Activated T-cell treated with anti-CD3 and anti-CD28 coated beads, Interleukin-2, amount 50 U/mL, for 4 hours (primary cell): ENCODE measurements at regions not wholly inside any gene's neighbourhood (a gene's known extent, or its start where the extent isn't known, plus 50 kb on each side); places are given as distances from the start of the nearest gene placed in this dataset.

Experiments used
- ATAC-seq, 2 donors: fragments of 200-7000 bp; cut with Tn5 transposase; one replicate each; pipeline ENCODE4 v1.10.0; 2021
- DNase-seq: peaks from one replicate; pipeline ENCODE4 v3.0.0-alpha.2; 2020
- H3K27me3 Mint-ChIP-seq: one replicate; pipeline ENCODE4 v1.8.0; 2021; ENCODE audit warnings: low read depth, mixed read lengths
- H3K36me3 Mint-ChIP-seq: one replicate; pipeline ENCODE4 v1.8.0; 2022; ENCODE audit warnings: mixed read lengths; ENCODE audit not compliant: insufficient read depth
- H3K4me1 Mint-ChIP-seq: one replicate; pipeline ENCODE4 v1.8.0; 2021; ENCODE audit warnings: low read depth, mixed read lengths
- H3K4me3 Mint-ChIP-seq: one replicate; pipeline ENCODE4 v1.8.0; 2021; ENCODE audit warnings: mild to moderate bottlenecking, moderate library complexity, mixed read lengths
- H3K9me3 Mint-ChIP-seq: one replicate; pipeline ENCODE4 v1.8.0; 2021; ENCODE audit warnings: mixed read lengths

- no peaks in the 10 kb centered on the region for H3K9me3 Mint-ChIP-seq
- H3K36me3 Mint-ChIP-seq: no peaks in the 10 kb centered on the region
- ATAC-seq (no peak), DNase-seq (no peak)
- H3K4me3 Mint-ChIP-seq: no peak overlapping the region
- no peaks in the 10 kb centered on the region for H3K4me1 Mint-ChIP-seq
- H3K27me3 Mint-ChIP-seq: no peaks in the 10 kb centered on the region
Observed at GRCh38 chr22:27480487-27480886, 321.1 kb downstream of the MN1 start.

DNA sequence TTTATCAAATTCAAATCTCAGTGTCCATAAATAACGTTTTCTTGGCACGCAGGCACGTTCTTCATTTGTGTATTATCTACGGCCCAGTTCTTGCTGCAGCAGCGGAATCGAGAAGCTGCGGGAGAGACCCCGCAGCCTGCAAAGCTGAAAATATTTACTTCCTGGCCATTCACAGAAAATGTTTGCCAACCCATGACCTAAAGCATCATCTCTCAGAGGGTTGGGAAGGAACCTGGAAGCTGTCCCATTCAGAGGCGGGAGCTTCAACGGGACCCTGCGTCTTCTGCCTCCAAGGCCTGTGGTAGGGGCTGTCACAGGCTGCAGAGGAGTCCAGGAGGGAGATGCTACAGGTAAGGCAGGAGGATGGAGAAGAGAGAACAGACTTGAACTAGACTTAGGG is 319.2 kb downstream of the MN1 start:
- DNase-seq: no peak
- Mint-ChIP-seq H3K9me3 (no peaks in the 10 kb centered on the region), H3K36me3 (no peaks in the 10 kb centered on the region), H3K4me3 (no peak overlapping the region), H3K27me3 (no peaks in the 10 kb centered on the region), H3K4me1 (no peaks in the 10 kb centered on the region)
- ATAC-seq: no peak

GRCh38 chr22:27483095-27483785 is 318.3 kb downstream of the MN1 start:
- H3K27me3 Mint-ChIP-seq: no peaks in the 10 kb centered on the region
- ATAC-seq (no peak), DNase-seq (no peak)
- no peaks in the 10 kb centered on the region for H3K36me3 Mint-ChIP-seq
- H3K4me3 Mint-ChIP-seq: no peak overlapping the region
- H3K9me3 Mint-ChIP-seq: no peaks in the 10 kb centered on the region
- no peaks in the 10 kb centered on the region for H3K4me1 Mint-ChIP-seq

- no peaks in the 10 kb centered on the region for H3K27me3 Mint-ChIP-seq
- H3K36me3 Mint-ChIP-seq: no peaks in the 10 kb centered on the region
- ATAC-seq (no peak), DNase-seq (no peak)
- H3K9me3 Mint-ChIP-seq: no peaks in the 10 kb centered on the region
- no peaks in the 10 kb centered on the region for H3K4me1 Mint-ChIP-seq
- H3K4me3 Mint-ChIP-seq: no peak overlapping the region
Observed at GRCh38 chr22:27485842-27486241, 315.7 kb downstream of the MN1 start.

GRCh38 chr22:27487600-27488452 is 313.7 kb downstream of the MN1 start:
- H3K27me3 Mint-ChIP-seq: no peaks in the 10 kb centered on the region
- H3K36me3 Mint-ChIP-seq: no peaks in the 10 kb centered on the region
- no peak for DNase-seq
- H3K9me3 Mint-ChIP-seq: peaks cover 15% of the 10 kb centered on the region
- ATAC-seq: no peak
- H3K4me3 Mint-ChIP-seq: no peak overlapping the region
- H3K4me1 Mint-ChIP-seq: no peaks in the 10 kb centered on the region

DNA sequence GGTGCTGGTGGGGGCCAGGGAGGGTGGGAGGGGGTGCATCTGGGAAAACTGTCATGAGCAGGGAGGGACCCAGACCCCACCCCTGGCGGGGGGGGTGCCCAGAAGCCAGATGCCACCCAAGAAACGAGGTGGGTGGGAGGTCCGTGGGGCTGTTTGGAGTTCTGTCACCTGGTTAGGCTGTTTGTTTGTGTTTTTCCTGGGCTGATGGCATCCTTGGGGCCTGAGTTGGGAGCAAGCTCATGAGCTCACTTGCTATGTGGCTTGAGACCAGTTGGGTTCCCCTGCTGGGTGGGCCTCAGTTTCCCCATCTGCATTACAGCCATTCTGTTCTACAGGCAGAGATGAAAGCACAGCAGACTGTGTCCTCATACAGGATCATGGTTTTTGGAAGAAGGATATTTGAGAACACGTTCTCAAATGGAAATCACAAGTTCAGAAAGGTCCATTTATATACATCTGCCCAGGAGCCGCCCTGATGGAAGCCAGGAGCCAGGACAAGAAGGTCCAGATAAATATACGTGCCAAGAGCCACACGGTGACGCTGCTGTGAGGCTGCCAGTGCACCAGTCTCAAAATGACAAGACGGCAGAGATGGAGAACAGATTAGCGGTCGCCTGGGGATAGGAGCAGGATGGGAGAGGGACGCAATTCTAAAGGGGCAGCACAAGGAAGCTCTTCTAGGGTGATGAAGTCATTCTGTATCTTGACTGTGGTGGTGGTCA is 312.9 kb downstream of the MN1 start:
- ATAC-seq (no peak), DNase-seq (no peak)
- Mint-ChIP-seq H3K36me3 (no peaks in the 10 kb centered on the region), H3K9me3 (peaks cover 17% of the 10 kb centered on the region), H3K4me1 (no peaks in the 10 kb centered on the region), H3K27me3 (no peaks in the 10 kb centered on the region), H3K4me3 (no peak overlapping the region)

DNA sequence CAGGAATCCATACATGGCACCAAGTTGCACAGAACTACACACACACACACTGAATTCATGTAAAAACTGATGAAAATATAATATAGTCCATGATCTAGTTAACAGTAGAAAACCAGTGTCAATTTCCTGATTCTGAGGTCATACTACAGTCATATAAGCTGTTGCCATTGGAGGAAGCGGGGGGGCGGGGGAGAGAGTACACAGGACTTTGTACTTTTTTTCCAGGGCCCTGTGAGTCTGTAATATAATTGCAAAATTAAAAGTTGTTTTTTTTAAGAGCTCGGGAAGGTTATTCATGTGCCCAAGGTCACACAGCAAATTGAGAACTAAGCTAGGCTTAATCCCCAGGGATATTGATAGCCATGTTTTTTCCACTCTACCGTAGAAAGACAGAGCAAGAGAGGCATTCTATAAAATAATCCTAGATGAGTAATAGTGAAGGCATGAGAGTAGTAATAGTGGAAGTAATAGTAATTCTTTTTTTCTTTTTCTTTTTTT is 312.3 kb downstream of the MN1 start:
- Mint-ChIP-seq H3K27me3 (no peaks in the 10 kb centered on the region), H3K4me3 (no peak overlapping the region), H3K4me1 (no peaks in the 10 kb centered on the region), H3K36me3 (no peaks in the 10 kb centered on the region), H3K9me3 (peaks cover 17% of the 10 kb centered on the region)
- ATAC-seq: no peak
- no peak for DNase-seq

DNA sequence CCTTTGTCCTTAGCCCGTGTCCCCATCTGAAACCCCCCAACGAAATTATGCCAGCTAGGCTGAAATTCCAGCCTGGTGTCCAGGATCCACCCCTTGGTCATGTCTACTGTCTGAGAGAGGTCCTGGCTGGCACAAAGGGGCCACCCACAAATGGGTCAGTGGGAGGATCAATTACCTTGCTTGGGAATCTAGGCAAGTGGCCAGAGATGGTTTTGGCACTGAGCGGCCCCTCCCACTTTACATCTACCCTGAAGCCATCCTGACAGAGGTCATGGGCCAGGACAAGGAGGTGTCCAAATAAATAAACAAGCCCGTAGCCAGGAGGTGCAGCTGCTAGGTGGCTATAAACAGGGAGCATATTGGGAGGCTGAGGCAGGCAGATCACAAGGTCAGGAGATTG is 311.5 kb downstream of the MN1 start:
- ATAC-seq (no peak), DNase-seq (no peak)
- Mint-ChIP-seq H3K27me3 (no peaks in the 10 kb centered on the region), H3K36me3 (no peaks in the 10 kb centered on the region), H3K4me3 (no peak overlapping the region), H3K9me3 (peaks cover 17% of the 10 kb centered on the region), H3K4me1 (no peaks in the 10 kb centered on the region)

GRCh38 chr22:27491888-27492287 is 309.7 kb downstream of the MN1 start:
- Mint-ChIP-seq H3K4me3 (no peak overlapping the region), H3K9me3 (peaks cover 17% of the 10 kb centered on the region), H3K4me1 (no peaks in the 10 kb centered on the region), H3K27me3 (no peaks in the 10 kb centered on the region), H3K36me3 (no peaks in the 10 kb centered on the region)
- ATAC-seq: no peak
- no peak for DNase-seq

DNA sequence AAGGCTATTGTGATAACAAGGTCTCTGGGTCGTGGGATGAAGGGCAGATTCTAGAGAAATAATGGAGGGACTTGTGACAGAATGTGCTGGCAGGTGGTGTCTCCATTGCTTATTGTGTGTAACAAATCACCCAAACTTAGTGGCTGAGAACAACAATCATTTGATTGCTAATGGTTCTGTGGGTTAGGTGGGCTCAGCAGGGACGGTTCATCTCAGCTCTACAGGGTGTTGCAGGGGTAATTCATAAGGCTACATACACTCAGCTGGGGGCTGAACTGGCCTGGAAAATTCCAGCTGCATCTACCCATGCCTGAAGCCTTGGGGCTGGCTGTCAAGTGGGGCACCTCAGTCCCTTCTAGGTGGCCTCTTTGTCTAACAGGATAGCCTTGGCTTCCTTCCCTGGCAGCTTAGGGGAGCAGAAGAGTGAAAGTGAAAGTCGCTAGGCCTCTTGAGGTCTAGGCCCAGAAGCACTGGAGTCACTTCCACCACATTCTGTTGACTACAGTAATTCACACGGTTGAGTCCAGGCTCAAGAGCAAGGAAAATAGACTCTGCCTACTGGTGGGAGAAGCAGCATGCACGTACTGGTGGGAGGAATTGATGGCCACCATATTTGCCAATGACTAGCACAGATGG is 308.9 kb downstream of the MN1 start:
- no peaks in the 10 kb centered on the region for H3K27me3 Mint-ChIP-seq
- no peaks in the 10 kb centered on the region for H3K36me3 Mint-ChIP-seq
- ATAC-seq (no peak), DNase-seq (no peak)
- peaks cover 17% of the 10 kb centered on the region for H3K9me3 Mint-ChIP-seq
- no peaks in the 10 kb centered on the region for H3K4me1 Mint-ChIP-seq
- H3K4me3 Mint-ChIP-seq: no peak overlapping the region

DNA sequence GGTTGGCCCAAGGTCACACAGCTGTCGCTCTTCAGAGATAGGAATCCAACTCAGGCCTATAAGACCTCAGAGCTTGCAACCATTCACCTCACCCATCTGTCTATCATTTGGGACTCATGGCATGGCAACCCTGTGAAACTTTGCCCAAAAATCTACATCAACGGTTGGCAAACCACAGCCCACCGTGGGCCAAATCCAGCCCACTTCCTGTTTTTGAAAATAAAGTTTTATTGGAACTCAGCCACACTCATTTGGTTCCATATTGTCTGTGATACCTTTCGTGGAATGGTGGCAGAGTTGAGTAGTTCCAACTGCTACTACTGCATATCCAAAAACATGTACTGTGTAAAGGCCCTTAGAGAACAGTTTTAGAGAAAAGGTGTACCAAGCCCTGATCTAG is 307.8 kb downstream of the MN1 start:
- H3K27me3 Mint-ChIP-seq: no peaks in the 10 kb centered on the region
- no peak for DNase-seq

DNA sequence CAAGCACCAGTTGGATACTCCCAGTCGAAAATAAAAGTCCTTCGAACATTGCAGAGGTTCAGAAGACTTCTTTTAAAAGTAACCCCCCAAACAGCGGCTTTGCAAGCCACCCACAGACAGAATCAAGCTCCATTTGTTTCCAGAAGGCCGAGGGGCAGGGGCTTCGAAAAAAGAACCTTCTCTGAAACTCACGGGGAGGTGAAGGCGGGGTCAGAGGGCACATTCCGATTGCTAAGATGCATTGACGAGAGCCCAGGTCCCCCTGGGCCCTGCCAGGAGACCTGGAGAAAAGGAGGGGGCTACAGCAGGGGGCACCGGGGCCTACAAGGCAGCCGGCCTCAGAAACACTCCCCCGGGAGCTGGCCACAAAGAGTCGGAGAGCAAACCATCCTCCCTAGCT is 306.8 kb downstream of the MN1 start:
- H3K36me3 Mint-ChIP-seq: no peaks in the 10 kb centered on the region
- ATAC-seq: no peak
- no peaks in the 10 kb centered on the region for H3K27me3 Mint-ChIP-seq

More for the DNA sequence above, 307.8 kb downstream of the MN1 start:
- Mint-ChIP-seq H3K9me3 (peaks cover 17% of the 10 kb centered on the region), H3K36me3 (no peaks in the 10 kb centered on the region), H3K4me3 (no peak overlapping the region), H3K4me1 (no peaks in the 10 kb centered on the region)
- no peak for ATAC-seq

GRCh38 chr22:27495325-27495724 is 306.2 kb downstream of the MN1 start:
- Mint-ChIP-seq H3K9me3 (peaks cover 17% of the 10 kb centered on the region), H3K36me3 (no peaks in the 10 kb centered on the region), H3K4me1 (no peaks in the 10 kb centered on the region), H3K27me3 (no peaks in the 10 kb centered on the region), H3K4me3 (no peak overlapping the region)
- no peak for DNase-seq
- ATAC-seq: no peak

More for the DNA sequence above, 306.8 kb downstream of the MN1 start:
- Mint-ChIP-seq H3K4me3 (no peak overlapping the region), H3K9me3 (peaks cover 17% of the 10 kb centered on the region), H3K4me1 (no peaks in the 10 kb centered on the region)
- DNase-seq: no peak

- no peak for ATAC-seq
- H3K4me3 Mint-ChIP-seq: no peak overlapping the region
- DNase-seq: no peak
- peaks cover 3% of the 10 kb centered on the region for H3K9me3 Mint-ChIP-seq
- H3K27me3 Mint-ChIP-seq: no peaks in the 10 kb centered on the region
- H3K4me1 Mint-ChIP-seq: no peaks in the 10 kb centered on the region
- H3K36me3 Mint-ChIP-seq: no peaks in the 10 kb centered on the region
Observed at GRCh38 chr22:27499121-27499520, 302.4 kb downstream of the MN1 start.
